ENCODE measurements at regions not wholly inside any gene's neighbourhood (a gene's known extent, or its start where the extent isn't known, plus 50 kb on each side); places are given as distances from the start of the nearest gene placed in this dataset.
A peak's percentile ranks its signal among the peaks of the same experiment; 100 is the strongest.
"Not testable (repeated sequence)": the region's sequence is repeated elsewhere in the genome, so short reads cannot be mapped to it uniquely, and the experiment has no call there.

GRCh38 chr13:31607531-31607930 is 131.8 kb upstream of the RXFP2 start:
- DNase-seq (ENCODE audit: low read depth), result not testable (repeated sequence)

DNA sequence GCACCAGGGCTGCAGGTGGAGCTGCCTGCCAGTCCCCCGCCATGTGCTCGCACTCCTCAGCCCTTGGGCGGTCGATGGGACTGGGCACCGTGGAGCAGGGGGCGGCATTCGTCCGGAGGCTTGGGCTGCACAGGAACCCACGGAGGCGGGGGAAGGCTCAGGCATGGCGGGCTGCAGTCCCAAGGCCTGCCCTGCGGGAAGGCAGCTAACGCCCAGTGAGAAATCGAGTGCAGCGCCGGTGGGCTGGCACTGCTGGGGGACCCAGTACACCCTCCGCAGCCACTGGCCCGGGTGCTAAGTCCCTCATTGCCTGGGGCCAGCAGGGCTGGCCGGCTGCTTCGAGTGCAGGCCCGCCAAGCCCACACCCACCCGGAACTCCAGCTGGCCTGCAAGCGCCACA is 130.5 kb upstream of the RXFP2 start:
- not testable (repeated sequence) for DNase-seq (ENCODE audit: low read depth)

DNA sequence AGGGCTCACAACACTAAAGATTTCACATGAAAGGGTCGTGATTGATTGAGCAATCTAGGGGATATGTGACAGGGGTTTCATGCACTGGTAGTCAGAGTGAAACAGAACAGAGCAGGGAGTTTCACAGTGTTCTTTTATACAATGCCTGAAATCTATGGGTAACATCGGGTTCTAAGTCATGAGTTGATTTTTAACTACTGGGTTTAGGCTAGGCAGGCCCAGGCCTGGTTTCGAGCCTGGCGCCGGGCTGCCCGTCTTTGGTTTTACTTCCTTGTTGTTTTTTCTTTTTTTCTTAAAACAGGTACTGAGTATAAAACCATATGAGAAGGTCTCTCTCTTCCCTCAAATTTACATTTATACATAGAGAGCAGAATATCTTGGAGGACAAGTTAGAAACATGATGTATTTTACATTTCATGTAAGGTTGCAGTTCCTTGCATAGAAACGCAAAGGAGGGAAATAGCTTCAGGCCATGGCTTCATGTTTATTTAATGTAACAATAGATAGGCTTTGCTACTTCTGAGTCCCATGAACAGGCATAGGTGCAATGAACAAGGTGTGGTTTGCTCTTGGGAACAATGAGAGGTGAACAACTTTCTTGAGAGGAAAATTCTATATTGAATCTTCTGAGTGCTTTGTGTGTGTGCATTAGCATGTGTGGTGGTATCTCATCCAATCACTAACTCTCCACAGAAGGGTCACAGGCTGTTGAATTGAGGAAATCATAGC is 128.9 kb upstream of the RXFP2 start:
- DNase-seq (ENCODE audit: low read depth), result no peak

DNA sequence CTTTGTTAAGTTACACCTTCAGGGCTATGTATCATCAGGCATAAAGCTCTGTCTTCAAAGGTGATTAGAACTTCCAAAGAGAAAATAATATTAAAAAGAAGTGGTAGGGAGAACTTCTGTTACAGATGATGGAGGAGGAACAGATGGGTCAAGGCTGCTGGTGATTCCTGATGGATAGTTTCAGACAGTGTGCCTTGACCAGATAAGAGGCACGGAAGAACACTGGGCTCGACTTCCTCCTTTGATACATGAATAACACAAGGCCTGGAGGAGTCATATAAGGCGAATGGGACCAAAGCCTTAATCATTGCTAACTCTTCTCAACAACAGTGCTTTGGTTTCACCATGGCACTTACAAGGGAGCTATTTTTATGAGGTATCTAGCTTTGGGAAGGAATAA is 128.1 kb upstream of the RXFP2 start:
- no peak for DNase-seq (ENCODE audit: low read depth)

DNA sequence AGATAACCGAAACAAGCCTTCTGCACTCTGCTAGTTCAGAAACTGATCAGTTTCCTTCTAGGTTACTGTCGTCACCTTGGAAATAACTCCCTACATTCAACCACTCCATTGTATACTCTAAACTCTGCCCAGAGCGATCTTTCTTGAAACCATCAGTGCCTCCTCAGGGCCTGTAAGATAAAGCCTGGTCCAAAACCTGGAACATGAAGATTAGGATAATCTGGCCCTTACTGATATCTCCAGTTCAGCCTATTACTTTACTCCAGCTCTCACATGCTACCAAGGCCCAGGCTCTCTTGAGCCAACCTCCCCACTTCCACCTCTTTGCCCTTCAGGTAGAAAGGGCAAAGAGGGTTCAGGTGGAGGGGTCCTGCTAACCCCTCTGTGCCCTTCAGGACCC is 125.3 kb upstream of the RXFP2 start:
- no peak for DNase-seq (ENCODE audit: low read depth)

GRCh38 chr13:31614704-31615103 is 124.6 kb upstream of the RXFP2 start:
- no peak for DNase-seq (ENCODE audit: low read depth)

DNA sequence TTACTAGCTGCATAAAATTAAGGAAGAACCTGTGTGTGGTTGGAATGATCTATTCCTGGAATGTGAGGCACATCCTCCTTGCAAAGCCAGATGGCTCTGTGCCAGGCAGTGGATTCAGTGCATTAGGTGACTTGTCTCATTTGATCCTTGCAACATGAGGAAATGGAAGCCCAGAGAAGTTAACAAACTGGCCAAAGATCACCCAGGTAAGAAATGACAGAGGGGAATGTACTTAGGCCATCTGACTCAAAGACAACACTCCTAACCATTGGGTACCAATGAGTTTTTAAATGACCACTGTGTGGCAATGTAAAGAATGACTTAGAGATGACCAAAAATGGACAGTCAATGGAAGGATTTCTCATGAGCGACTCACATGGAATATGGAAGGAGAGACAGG is 114.2 kb upstream of the RXFP2 start:
- DNase-seq (ENCODE audit: low read depth), result no peak

DNA sequence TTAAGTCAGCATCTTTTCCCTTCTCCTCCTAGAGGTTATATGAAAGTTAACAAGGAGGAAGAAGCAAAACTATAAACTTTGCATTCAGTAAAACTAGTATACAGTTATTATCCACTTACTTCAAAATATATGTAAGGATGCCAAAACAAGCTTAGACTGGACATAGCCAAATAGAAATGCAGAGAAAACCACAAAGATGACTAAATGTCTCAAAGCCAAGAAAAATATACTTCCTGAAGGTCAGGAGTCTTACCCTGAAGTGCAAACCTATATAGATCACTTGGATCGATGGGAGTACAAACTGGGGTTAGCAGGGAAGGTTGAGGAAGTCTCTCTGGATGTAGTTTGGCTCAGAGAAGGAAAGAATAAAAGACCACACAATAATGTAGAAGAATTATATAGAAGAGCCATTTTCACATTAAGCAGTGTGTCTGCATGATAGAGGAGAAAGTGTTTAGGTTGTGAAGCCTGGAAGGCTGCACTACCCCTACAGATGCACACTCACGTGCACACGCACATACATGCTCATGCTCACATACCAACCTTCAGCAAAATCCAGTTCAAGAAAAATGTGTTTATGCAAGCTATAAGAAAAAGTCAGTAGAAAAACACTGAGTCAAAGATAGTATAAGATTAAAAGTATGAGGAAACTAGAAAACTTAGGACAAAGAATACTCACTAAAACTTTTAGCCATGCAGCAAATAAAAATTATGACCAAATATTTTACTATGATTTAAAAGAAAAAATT is 112.1 kb upstream of the RXFP2 start:
- DNase-seq (ENCODE audit: low read depth), result no peak

DNA sequence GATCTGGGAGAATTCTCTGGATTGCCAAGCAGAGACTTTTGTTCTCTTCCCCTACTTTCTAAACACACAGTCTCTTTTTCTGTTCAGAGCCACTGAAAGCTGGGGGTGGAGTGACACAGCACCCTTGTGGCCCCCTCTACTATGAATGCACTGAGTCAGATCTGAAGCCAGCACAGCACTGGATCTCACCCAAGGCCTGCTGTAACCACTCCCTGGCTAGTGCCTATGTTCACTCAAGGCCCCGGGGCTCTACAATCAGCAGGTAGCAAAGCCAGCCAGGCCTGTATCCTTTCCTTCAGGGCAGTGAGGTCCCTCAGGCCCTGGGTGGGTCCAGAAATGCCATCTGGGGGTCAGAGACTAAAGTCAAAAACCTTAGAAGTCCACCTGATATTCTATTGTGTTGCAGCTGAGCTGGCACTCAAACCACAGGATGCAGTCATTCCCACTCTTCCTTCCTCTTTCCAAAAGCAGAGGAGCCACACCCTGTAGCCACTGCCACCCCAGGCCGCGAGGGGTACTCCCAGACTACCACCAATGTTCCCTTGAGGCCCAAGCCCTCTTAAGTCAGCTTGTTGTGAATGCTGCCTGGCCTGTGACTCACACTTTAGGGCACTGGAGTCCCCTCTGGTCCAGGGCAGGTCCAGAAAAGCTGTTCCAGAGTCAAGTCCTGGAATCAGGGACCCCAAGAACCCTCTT is 110.1 kb upstream of the RXFP2 start:
- peak; percentile 20 for DNase-seq (ENCODE audit: low read depth)

GRCh38 chr13:31631071-31631470 is 108.3 kb upstream of the RXFP2 start:
- DNase-seq (ENCODE audit: low read depth), result no peak

- DNase-seq (ENCODE audit: low read depth), result no peak
Observed at GRCh38 chr13:31631746-31632145, 107.6 kb upstream of the RXFP2 start.

DNA sequence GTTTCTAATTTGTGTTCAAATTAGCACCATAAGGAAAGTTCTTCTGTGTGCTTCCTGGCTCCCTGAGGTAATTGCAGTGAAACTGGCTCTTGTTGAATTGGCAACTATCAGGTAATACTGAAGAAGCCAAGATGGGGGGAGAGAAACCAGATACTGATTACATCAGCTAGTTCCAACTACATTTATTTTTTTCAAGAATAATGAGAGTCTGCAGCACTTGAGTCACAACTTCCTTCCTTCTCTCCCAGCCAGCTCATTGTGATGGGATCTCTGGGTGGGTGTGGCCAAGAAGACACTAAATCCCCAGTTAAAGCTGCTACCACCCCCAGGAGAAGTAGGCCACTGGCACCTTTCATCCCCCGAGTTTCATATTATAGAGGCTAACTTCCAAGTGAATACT is 100.7 kb upstream of the RXFP2 start:
- DNase-seq (ENCODE audit: low read depth), result peak; percentile 48

DNA sequence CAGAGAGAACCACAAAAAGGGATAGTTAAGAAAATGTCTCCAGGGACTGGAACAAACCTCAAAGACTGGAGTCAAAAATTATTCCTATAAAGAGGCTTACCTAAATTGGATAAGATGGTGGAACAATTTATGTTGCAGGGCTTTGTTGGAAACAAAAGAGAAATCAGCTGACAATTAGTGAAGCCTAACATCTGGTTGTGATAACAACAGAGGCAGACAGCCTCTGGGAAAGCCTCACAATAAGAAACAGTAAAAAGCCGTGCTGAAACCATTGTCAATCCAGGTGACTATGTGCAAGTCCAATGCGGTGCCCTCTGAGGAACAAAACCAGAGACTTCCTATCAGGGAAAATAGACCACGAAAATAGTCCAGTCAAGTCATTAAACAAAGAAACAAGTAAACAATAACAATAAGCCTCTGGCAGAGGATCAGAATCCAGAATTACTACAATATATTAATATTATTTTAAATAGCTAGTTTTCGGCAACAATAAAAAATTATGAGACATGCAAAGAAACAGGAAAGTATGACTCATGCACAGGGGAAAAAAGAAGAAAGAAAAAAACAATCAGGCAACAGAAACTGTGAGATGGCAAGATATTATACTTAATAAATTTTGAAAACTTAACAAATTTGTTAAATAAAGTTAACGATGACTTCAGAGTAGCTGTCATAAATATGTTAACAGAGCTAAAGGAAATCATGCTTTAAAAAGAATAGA is 99.7 kb upstream of the RXFP2 start:
- DNase-seq (ENCODE audit: low read depth), result no peak

- DNase-seq (ENCODE audit: low read depth), result no peak
Observed at GRCh38 chr13:31649766-31650165, 89.6 kb upstream of the RXFP2 start.

DNA sequence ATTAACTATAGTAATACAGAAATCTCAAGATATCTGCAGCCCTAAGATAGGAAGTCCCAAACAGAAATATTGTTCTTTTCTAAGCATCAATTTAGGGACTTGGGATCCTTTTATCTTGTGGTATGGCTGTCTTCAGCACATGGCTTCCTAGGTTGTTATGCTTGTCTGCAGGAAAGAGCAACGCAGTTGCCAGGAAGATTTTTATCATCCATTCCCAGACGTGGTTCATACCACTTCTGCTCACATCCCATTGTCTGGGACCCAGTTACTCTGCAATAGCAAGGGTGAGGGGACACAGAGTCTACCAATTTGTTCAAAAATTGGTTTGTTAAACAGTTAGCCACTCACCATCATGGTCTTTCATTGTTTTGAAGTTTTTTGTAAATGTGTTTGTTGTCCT is 85.6 kb upstream of the RXFP2 start:
- DNase-seq (ENCODE audit: low read depth), result no peak

DNA sequence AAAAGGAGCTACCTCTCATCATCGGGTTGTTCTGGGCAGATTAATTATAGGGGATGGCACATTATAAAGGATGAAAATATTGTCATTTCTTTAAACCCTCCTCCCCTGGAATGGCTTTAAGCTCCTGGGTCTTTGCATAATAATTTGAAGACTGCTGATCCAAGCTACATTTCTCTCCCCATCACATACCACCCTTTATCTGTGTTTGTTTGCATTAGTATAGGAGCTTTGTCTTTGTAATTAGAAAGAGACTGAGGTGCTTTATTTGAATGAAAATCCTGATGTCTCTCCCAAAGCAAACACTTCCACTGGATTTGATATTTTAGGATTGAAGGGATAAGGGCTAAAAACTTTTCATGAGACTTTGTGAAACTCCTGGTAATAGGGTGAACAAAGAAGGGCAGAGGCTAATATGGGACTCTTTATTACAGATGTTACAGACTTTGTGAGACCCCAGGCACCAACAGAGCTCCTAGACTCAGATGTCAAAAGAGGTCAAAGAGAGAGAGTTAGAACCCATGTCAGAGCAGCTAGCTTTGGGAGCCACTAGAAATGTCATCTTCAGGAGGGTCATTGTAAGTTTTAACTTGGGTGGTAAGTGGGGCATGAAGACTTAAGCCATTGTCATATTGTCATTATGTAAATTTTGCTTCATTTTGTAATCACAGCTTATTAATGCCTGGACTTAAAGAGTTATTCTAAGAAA is 75.3 kb upstream of the RXFP2 start:
- DNase-seq (ENCODE audit: low read depth), result no peak

GRCh38 chr13:31670831-31671617 is 68.3 kb upstream of the RXFP2 start:
- DNase-seq (ENCODE audit: low read depth), result no peak

DNA sequence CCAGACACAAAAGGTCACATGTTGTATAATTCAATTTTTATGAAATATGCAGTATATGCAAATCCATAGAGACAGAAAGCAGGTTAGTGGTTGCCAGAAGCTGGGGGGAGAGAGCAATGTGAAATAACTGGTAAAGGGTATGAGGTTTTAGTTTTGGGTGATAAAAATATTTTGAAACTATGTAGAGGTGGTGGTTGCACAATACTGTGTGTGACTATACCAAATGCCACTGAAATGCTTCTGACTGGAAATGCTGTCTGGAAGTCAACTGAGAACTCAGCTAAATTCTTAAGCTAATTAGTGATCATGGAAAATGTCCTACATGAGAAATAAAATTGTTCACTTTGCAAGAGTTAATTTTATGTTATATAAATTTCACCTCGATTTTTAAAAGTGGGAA is 65.3 kb upstream of the RXFP2 start:
- no peak for DNase-seq (ENCODE audit: low read depth)

DNA sequence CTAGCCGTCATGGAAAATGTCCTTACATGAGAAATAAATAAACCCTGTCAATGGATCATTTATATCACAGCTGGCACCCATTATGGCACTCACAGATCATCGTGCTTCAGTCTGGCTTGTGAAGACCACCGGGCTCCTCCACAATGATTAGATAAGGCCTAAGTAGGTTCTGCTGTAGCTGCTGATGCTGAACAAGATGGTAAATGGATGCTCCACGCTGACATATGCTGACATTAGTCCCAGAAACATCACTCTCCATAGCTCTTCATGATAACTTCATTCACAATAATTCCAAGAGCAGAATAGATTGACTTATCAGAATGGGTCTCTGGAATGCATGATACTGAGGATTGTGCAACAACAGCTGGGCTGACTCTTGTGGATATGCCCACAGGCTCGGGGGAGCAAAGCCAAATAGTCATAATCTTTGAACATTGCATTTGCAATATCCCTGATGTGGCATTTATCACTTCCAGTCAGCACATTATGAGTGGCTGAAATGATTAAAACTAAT is 63.8 kb upstream of the RXFP2 start:
- DNase-seq (ENCODE audit: low read depth), result no peak

DNA sequence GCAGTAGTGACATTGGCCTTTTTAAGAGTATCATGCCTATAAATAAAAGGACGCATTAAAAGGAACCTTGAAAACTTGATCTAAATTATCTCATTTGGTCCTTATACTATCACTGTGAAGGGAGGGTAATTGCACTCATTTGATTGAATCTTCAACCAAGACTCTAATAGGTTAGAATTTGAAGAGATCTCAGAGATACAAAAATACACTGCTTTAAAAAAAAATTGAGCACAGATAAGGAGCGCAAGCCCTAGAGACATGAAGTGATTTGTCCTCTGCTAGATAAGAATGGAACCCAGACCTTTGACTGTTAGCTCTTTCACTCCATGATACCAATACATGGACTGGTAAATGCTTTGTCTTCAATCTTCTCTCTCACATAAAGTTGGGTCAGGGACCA is 58.2 kb upstream of the RXFP2 start:
- no peak for DNase-seq (ENCODE audit: low read depth)

GRCh38 chr13:31684466-31684865 is 54.9 kb upstream of the RXFP2 start:
- DNase-seq (ENCODE audit: low read depth), result no peak
